ENCODE measurements at regions not wholly inside any gene's neighbourhood (a gene's known extent, or its start where the extent isn't known, plus 50 kb on each side); places are given as distances from the start of the nearest gene placed in this dataset.

GRCh38 chr13:31922724-31923123 is 108.8 kb upstream of the FRY start:
- H3K9me3 Mint-ChIP-seq (ENCODE audit: insufficient read depth): no peaks in the 10 kb centered on the region
- H3K4me1 ChIP-seq (ENCODE audit: control insufficient read depth in 2 of 2, insufficient read depth in 2 of 2, low read length in 2 of 2): peaks cover 0 to 6% of the 10 kb centered on the region in 2 donors
- no peak overlapping the region for H2AFZ ChIP-seq (ENCODE audit: insufficient read depth, low read depth, low read length, poor library complexity, severe bottlenecking)
- H3K27me3 ChIP-seq (replicated peaks in 1 of 4; ENCODE audit: control extremely low read depth in 1 of 4, control insufficient read depth in 3 of 4, insufficient read depth in 4 of 4, low read length in 3 of 4): no peaks in the 10 kb centered on the region
- H3K27ac ChIP-seq (ENCODE audit: low read length in 2 of 2): no peak overlapping the region
- H3K27me3 Mint-ChIP-seq: no peaks in the 10 kb centered on the region
- H3K9ac ChIP-seq (ENCODE audit: low read length): no peak overlapping the region
- ATAC-seq (ENCODE audit: low read depth) (no peak), DNase-seq (no peak)
- CTCF ChIA-PET: interaction anchor here (1.5 to 3.2 kb wide), 2 partner anchors 13 to 65 kb away, joined by 5 to 19 read pairs; no protein-coding TSS in a partner anchor
- no peak for TF ChIP-seq CTCF (IDR thresholded peaks at IDR 0.05)
- TF ChIP-seq EZH2 (IDR thresholded peaks at IDR 0.05; ENCODE audit: borderline replicate concordance, insufficient read depth, low read depth, low read length, poor library complexity, severe bottlenecking): no peak
- H3K4me1 Mint-ChIP-seq: peaks cover 9% of the 10 kb centered on the region
- intact Hi-C loops (cut with micrococcal nuclease): no loop called here
- no CpG with 5 or more reads among the region's 1 CpG for WGBS (ENCODE audit: insufficient coverage)
- H3K4me3 Mint-ChIP-seq: no peak overlapping the region
- POLR2A ChIA-PET: no interaction called here
- no peaks in the 10 kb centered on the region for H3K79me2 ChIP-seq (ENCODE audit: control insufficient read depth, insufficient read depth, low read length)
- no peaks in the 10 kb centered on the region for H3K9me3 ChIP-seq (ENCODE audit: control extremely low read depth in 1 of 3, control insufficient read depth in 2 of 3, insufficient read depth in 1 of 3, low read length in 2 of 3)
- no peak overlapping the region for H3K4me3 ChIP-seq (ENCODE audit: control extremely low read depth in 1 of 5, extremely low read depth in 1 of 5, insufficient read depth in 1 of 5, low read depth in 2 of 5, low read length in 4 of 5)
- no peak overlapping the region for H3K4me2 ChIP-seq (replicated peaks; ENCODE audit: low read depth, low read length, poor library complexity, severe bottlenecking)
- no peaks in the 10 kb centered on the region for H3K36me3 ChIP-seq (replicated peaks in 1 of 2; ENCODE audit: control extremely low read depth in 1 of 2, control insufficient read depth in 1 of 2, extremely low read depth in 1 of 2, insufficient read depth in 2 of 2, low read length in 1 of 2)
- H4K20me1 ChIP-seq (ENCODE audit: control insufficient read depth, insufficient read depth, low read length, poor library complexity, severe bottlenecking): no peaks in the 10 kb centered on the region
- H3K27ac Mint-ChIP-seq: no peak overlapping the region

GRCh38 chr13:31923134-31923763 is 108.3 kb upstream of the FRY start:
- Histone ChIP-seq H3K4me2 (replicated peaks; ENCODE audit: low read depth, low read length, poor library complexity, severe bottlenecking) (no peak overlapping the region), H3K9ac (ENCODE audit: low read length) (no peak overlapping the region), H2AFZ (ENCODE audit: insufficient read depth, low read depth, low read length, poor library complexity, severe bottlenecking) (no peak overlapping the region), H3K79me2 (ENCODE audit: control insufficient read depth, insufficient read depth, low read length) (no peaks in the 10 kb centered on the region), H3K4me1 (ENCODE audit: control insufficient read depth in 2 of 2, insufficient read depth in 2 of 2, low read length in 2 of 2) (peaks cover 0 to 6% of the 10 kb centered on the region in 2 donors), H3K27ac (ENCODE audit: low read length in 2 of 2) (no peak overlapping the region), H3K4me3 (ENCODE audit: control extremely low read depth in 1 of 5, extremely low read depth in 1 of 5, insufficient read depth in 1 of 5, low read depth in 2 of 5, low read length in 4 of 5) (no peak overlapping the region), H4K20me1 (ENCODE audit: control insufficient read depth, insufficient read depth, low read length, poor library complexity, severe bottlenecking) (no peaks in the 10 kb centered on the region), H3K9me3 (ENCODE audit: control extremely low read depth in 1 of 3, control insufficient read depth in 2 of 3, insufficient read depth in 1 of 3, low read length in 2 of 3) (no peaks in the 10 kb centered on the region), H3K27me3 (replicated peaks in 1 of 4; ENCODE audit: control extremely low read depth in 1 of 4, control insufficient read depth in 3 of 4, insufficient read depth in 4 of 4, low read length in 3 of 4) (no peaks in the 10 kb centered on the region), H3K36me3 (replicated peaks in 1 of 2; ENCODE audit: control extremely low read depth in 1 of 2, control insufficient read depth in 1 of 2, extremely low read depth in 1 of 2, insufficient read depth in 2 of 2, low read length in 1 of 2) (no peaks in the 10 kb centered on the region)
- Mint-ChIP-seq H3K4me1 (peaks cover 11% of the 10 kb centered on the region), H3K27me3 (no peaks in the 10 kb centered on the region), H3K27ac (no peak overlapping the region), H3K9me3 (ENCODE audit: insufficient read depth) (no peaks in the 10 kb centered on the region), H3K4me3 (no peak overlapping the region)
- no peak for TF ChIP-seq CTCF (IDR thresholded peaks at IDR 0.05)
- no peak for TF ChIP-seq EZH2 (IDR thresholded peaks at IDR 0.05; ENCODE audit: borderline replicate concordance, insufficient read depth, low read depth, low read length, poor library complexity, severe bottlenecking)
- intact Hi-C loops (cut with micrococcal nuclease): no loop called here
- DNase-seq (no peak), ATAC-seq (ENCODE audit: low read depth) (no peak)
- 84% methylated on average over 3 of the region's 3 CpGs for WGBS (ENCODE audit: insufficient coverage)
- ChIA-PET POLR2A (no interaction called here), CTCF (interaction anchor here (1.5 to 3.2 kb wide), 2 partner anchors 13 to 64 kb away, joined by 5 to 19 read pairs; no protein-coding TSS in a partner anchor)

All from B cell (primary cell).